NCI-H748 (cell line): ENCODE measurements at regions not wholly inside any gene's neighbourhood (a gene's known extent, or its start where the extent isn't known, plus 50 kb on each side); places are given as distances from the start of the nearest gene placed in this dataset.

Experiments used
- DNase-seq: peaks from one replicate; lab custom pipeline; 2025; ENCODE audit not compliant: unreplicated experiment; lab: John Stamatoyannopoulos, UW

DNA sequence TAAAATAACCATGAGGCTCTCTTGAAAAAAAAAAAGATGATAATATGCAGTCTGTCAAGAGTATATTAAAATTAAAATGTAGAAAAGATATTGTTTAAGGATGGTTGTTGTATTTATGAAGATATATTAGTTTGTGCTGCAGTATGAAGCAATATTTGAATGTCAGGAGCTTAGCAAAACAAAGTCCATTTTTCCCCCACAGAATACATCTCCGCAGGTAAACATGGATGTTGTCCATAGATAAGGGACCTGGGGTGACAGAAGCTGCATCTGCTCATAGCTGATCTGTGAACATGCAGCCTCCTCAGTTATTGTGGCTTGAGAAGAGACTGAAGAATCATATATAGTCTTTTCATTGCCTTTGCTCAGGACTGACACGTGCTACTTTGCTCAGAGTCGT lies 366.1 kb upstream of the MMADHC start:
- DNase-seq: no peak

DNA sequence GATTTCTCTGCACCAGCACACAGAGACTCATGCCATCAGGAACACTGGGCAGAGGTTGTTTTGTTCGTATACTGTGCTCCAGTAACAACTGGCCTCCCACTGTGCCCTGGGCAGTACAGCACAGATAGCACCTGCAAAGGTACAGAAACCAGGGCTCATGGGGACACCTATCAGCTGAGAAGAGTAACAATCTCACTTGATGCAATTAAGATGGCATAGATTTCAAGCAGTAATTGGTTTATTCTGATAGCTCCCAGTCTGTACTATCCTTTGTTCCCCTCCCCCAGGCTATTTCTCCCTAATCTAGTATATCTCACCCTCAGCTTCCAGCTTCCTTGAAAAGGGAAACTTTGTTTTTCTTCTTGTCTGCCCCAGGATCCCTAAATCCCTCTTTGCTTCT lies 343.9 kb upstream of the MMADHC start:
- peak; percentile 48 for DNase-seq

DNA sequence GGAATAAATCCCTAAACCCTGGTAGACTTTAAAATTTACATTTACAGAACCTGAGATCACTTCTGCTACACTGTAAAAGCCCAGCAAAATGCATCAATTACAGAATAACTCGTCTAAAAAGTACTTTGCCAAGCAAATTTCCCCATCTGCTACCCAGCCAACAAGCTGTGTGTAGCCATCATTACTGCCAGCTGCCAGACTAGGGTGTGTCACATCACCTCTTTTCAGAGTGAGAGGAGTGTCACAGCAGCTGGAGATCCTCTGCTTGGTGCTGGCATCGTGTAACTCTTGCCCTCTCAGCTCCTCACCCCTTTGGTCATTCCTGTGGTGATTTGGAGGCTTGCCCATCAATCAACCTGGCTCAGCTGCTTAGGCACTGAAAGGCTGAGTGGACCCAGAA lies 340.4 kb upstream of the MMADHC start:
- peak; percentile 89 for DNase-seq

DNA sequence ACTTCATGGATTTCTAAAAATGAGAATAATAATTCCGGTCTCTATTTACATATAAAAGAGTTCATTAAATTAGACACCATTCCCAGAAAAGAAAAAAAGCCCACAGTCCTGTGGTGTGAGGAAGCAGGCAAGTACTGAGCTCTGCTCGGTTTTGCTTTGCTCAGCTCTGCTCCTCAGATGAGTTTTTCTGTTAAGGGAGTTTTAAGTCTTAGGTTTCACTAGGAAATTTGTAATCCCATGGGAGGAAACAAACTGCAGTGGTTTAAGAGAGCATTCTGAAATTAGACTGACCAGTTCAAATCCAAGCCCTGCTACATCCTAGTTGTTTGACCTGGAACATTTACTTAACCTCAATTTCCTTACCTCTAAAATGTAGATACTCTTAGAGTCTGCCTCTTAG lies 338.6 kb upstream of the MMADHC start:
- DNase-seq: no peak

DNA sequence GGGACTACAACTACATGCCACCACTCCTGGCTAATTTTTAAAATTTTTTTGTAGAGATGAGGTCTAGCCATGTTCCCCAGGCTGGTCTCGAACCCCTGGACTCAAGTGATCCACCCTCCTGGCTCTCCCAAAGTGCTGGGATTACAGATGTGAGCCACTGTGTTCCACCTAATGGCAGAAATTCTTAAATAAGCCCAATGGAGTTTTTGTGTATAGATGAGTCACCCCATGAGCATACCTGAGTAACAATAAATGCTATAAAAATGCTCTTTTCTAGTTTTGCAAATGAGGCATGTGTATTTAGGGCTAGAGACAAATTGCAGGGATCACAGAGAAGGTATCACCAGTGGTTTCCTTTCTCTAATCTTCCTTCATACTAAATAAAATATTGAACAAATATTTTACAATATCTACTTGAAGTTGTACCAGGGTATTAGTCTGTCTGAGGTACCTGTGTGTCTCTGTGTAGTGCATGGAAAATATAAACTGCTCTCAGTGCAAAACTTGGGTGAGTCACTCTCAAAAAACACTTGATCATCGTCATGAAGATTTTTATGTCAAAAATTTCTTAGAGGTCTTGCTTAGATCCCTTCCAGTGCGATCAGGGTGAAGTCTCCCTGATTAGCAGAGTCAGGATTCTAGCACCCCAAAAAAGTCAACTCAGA lies 337.1 kb upstream of the MMADHC start:
- no peak for DNase-seq

DNA sequence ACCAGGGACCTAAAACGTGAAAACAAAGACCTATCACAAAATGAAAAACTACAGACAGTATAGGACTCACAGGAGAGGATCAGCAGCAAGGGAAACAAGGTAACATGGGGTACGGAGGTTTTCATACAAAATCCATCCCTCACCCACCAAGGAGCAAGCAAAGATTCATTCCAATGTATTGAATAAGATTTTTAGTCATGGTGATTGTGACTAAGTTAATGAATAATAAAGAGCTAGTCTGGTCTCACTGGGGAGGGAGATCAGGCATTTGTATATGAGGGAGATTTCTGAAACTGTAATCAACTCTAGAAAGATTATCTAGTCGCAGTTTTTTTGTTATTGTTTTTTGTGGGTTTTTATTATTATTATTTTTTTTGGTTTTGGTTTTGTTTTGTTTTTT lies 336.5 kb upstream of the MMADHC start:
- no peak for DNase-seq

DNA sequence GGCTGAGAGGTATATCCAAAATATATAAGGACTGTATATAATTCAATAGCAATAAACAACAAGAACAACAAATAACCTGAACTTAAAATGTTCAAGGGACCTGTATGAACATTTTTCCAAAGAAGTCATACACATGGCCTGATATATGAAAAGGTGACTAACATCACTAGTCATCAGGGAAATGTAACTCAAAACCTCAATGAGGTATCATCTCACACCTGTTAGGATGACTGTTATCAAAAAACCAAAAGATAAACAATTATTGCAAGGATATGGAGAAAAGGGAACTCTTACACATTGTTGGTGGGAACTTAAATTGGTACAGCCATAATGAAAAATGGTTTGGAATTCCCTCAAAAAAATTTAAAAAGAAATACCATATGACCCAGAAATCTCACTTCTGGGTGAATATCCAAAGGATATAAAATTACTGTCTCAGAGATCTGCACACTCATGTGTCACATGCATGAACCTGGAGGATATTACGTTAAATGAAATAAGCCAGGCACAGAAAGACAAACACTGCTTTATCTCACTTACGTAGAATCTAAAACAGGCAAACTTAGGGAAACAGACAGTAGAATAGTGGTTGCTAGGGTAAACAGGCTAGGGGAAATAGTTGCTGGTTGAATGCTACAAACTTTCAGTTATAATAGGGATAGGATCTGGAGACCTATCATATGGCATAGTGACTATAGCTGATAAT lies 334.5 kb upstream of the MMADHC start:
- DNase-seq: no peak

DNA sequence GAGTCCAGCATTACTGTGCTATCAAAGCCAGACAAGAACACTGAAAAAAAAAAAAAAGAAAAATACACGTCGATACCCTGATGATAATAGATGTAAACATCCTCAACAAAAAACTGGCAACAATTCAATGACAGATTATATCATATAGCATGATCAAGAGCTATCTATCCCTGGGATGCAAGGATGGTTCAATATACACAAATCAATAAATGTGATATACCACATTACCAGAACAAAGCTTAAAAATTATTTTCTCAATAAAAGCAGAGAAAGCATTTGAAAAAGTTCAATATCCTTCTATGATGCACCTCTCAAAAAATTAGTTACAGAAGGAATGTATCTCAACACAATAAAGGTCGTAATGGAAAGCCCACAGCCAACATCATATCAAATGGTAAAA lies 332.8 kb upstream of the MMADHC start:
- DNase-seq: no peak

DNA sequence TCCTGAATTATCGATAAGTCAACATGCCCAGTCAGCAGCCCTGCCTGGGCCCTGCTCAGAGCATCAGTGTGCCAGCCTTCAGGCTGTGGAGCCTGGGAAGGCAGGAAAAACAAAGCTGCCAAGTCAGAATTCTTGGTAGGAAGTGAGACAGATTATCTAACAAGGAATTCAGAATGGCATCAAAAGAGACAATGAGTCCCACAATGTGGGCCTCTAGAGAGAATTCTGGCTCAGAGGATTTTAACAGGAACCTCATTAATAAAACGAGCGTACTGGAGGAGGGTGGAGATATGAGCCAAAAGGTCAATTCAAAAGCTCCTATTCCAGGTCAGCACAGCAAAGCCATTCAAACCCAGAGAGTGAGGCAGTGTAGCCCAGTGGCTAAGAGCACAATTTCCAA lies 327.6 kb upstream of the MMADHC start:
- DNase-seq: no peak

DNA sequence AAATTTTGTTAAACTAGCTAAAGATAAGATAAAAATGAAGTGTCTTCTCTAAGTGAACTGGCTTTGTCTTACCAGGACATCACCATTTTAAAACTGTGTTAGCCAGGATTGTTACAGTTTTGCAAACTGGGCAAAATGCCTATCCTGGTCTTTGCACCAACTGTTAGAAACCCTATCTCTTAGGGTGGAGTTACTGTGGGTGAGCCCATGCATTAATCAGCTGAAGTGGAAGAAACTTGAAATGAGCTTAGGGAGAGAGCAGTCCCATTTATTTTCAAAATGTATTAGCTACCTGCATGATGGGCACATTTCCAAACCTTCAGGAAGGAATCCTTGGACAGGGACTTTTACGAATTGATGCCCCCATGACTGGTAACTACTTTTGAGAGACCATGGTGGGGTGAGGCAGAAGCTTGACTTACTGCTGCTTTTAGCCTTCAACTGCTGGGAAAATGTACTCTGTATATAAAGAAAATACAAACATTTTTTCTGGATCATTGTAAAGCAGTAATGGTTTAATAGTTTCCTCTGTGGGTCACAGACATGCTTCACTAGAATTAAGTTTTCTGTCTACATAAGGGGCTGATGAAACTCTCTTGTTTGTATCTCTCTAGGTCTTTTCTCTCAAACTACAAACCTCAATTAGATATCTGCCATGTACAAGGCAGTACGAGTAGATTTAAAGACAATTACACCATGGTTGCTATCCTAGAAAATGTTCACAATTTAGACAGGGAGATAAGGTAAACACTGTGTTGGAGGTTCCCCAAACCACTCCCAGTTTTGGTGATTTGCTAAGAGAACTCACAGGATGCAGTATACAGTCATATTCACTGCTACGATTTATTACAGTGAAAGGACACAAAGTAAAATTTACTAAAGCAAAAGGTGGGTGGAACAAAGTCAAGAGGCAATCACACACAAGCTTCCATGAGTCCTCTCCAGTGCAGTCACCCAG lies 321.4 kb upstream of the MMADHC start:
- peak; percentile 27 for DNase-seq

DNA sequence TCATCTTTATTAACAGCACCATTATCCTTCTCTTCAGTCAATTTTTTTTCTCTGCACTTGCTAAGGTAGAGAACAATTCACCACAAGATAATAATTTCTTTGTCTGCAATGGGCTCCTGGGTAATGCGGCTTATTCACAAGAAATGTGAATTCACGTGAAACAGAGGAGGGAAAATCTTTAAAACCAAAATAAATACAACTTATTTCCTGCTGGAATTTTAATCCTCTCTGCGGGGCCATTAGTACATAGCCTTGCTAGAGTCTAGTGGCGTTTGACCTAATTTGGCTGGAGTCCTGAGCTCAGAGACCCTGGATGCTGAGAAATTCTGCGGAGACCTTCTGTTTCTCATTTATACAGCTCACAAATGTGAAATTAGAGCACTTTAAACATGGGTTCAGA lies 319.3 kb upstream of the MMADHC start:
- no peak for DNase-seq

DNA sequence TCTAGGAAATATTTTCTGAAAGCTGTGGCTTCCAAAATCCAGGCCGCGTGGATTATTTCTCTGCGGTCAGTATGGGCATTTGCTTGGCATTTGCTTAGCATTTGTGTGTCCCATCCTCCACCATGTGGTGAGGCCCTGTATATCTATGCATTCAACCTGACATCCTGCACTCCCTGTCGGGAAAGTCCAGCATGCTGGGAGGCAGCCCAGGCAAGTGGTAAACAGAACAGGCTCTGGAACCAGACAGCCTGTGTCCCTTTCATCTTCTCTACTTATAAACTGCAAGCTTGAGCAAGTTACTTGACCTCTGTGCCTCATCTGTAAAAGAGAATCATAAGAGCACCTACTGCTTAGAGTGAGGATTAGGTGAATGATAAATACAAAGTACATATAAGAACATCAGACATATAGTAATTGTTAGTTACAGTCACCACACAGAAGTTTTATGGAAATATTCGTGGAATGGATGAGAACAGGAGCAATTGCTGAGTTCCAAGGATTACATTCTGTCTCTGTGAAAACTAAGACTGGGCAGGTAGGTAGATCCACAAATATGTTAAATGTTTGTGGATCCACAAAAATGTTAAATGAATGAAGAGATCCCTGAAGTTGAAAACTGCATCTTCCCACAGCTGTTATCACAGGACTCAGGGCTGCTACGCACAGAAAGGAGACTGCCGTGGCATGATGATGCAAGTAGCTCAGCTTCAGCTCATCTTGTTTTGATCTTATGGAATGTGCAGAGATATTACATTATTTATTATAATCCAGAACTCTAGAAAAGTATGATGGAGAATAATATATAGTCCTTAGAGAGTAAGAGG lies 317.0 kb upstream of the MMADHC start:
- DNase-seq: no peak

DNA sequence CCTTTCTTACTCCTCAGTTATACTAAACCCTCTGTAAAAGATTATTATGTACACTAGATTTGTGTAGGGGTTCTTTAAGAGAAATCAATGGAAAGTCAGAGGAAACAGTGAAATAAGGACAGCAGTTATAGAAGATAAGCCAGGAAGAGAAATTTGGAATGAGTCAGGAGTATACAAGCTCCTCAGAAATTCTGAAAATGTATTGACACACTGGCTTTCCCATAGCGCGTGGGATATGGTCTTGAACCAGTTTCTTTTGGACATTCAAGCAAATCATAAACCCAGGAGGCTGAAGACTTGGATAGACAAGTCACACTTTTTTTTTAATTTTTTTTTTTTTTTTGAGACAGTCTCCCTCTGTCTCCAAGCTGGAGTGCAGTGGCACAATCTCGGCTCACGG lies 316.1 kb upstream of the MMADHC start:
- no peak for DNase-seq

DNA sequence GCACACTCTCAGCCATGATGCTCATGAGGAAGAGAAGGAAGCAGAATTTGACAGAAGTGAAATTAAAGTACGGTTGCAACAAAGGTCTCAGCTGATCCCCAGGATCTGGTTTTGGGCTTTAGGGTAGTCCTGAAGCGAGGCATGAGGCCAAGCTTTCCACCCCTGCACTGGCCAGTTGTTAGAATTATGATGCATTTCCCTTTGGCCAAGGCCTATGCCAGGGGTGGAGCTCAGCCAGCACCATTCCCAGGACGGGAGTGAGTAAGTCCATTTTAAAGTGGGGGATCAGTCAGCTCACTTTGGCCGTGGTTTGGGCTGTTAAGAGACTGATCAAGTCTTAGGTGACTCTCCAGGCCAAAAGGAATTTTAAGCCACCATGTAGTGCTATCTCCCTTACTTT lies 314.5 kb upstream of the MMADHC start:
- DNase-seq: no peak

DNA sequence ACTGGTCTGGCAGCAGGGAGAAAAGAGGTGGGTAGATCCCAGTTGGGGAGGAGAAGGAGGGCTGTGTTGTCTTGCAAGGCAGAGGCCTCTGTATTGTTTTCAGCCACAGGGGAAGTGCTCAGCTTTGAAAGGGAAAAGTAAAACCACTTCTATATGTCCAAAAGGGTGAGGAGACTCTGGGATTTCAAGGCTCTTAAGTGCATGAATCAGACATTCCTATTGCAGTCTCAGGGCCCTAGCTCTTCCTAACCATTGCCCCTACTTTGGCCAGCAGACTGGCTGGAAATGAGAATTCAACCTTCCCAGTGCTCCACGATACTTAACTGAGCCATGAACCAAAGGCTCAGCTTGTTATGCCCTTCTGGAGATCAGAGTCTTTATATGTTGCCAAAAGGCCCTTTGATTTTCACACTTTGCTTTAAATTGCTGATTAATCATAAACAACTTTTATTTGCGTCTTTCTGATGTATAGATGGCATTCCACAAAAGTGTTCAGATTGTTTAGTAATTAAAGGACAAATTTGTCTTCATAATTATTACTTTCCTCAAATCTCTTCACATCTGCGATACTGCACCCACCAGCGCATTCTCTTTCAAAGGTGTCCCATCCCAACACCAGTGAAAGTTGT lies 313.8 kb upstream of the MMADHC start:
- no peak for DNase-seq

DNA sequence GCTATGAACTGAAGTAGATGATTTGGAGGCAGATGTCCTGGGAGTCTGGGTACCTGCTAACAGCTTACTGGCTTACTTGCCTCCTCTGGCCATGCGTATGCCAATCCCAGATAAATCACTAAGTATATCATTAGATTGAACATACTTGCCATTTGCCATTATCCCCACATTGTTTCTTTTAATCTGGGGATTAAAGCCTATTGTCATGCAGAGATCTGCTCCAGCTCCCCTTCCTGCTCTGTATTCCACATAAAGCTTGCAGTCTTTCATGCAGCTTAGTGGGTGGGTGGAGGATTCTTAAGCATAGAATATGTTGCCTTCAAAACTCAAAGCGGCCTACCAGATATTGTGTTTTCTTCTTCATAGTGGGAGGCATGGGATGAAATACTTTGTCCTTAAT lies 311.8 kb upstream of the MMADHC start:
- no peak for DNase-seq

DNA sequence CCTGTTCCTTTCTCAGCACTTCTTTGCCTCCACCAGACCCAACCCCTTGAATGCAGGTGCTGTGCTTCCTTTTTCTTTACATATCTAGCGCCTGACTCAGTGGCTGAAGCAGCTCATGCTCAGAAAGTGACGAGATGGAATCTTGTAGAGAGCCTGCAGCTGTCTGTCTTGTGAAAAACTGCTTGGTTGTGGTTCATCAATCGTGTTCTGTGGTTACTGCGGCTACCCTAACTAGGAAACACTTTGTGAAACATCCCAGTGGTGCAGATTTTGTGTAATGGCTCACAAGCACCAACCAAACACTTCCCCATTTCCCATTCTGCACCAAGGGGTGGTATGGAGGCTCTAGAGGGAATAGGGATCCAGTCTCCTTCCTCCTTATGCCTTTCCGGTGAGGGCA lies 307.2 kb upstream of the MMADHC start:
- DNase-seq: no peak

DNA sequence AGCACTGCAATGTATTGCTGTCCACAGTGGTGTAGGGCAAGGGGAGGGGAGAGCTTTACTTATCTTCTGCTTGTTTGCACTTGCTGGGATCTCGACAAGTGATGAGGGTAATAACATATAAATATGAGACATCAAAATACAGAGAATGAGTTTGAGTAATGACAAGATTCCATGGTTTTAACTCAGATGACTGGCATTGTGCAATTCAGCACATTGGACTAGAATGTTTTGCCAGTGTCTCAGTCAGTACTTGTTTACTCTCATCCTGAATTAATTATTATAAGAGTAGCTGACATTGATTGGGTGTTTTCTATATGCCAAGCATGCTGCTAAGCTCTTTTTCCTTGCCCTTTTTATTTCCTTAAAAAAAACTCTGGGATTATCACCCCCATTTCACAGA lies 306.7 kb upstream of the MMADHC start:
- DNase-seq: no peak

DNA sequence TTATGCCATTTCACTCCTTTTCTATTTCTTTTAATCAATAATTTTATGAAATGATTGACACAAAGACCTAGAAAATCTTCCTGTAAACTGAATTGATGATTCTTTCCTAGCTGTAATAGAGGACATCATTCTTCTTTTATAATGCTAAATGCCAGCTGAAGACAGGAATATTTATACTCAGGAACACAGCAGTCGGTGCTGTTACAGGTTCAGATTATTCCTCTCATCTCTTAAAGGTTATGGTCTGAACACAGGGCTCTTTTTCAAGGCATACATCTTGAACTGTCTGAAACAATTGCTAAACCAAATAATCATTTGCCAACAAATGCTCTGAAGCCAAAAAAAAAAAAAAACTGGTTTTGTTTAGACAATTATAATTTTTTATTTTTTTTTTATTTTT lies 305.0 kb upstream of the MMADHC start:
- DNase-seq: no peak

DNA sequence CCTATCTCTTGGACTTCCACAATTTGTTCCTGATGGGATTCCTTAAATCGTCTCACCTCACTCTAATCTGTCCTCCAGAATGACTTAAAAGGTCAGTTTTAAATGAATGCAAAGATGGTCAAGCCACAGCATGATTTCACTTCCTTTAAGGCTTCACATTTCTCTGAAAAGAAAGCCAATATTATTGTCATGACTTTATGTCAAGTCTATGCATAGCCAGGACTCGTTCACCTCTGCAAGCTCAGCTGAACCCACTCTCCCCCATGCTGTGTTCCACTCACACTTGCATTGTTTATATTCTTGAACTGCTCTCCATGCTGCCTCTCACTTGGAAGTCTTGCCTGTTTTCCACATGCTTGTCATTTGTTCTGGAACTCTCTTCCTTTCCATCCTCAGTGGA lies 298.4 kb upstream of the MMADHC start:
- peak; percentile 11 for DNase-seq

DNA sequence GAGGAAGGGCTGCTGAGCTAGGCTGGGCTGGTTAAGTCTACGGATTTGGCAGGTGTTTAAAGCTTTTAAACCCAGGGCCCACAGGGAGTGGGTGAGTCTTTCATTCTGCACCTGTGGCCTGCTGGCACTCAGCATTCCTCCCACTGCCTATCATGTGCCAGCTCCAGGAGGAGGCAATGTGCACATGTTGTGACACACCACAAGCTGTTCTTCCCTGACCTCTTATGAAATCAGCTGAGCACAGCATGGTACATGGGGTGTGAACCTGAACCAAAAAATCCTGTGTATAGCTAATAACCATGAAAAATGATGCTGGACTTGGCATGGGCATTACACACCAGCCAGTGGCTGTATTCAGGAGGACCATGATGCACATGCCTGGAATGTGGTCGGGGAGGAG lies 297.9 kb upstream of the MMADHC start:
- DNase-seq: peak; percentile 97
